Panc1 (cell line): ENCODE measurements at regions not wholly inside any gene's neighbourhood (a gene's known extent, or its start where the extent isn't known, plus 50 kb on each side); places are given as distances from the start of the nearest gene placed in this dataset.

Experiments
- ATAC-seq: fragments of 200-7000 bp; cut with Tn5 transposase; 2 replicates; pipeline ENCODE4 v1.9.1; 2020; ENCODE audit warnings: mild to moderate bottlenecking, moderate library complexity
- BruUV-seq: library from RNA; stranded (reverse); fragments of 400-500 nt; replicated peaks from 2 replicates; lab custom pipeline; 2021; lab: Mats Ljungman, UMichigan
- CTCF ChIA-PET: fragments of 300-600 bp; sonication (Branson Sonifier 250); formaldehyde crosslinking; loops from one replicate; lab custom pipeline; 2022; ENCODE audit warnings: antibody characterized with exemption; lab: Charles Lee
- POLR2A ChIA-PET: fragments of 300-600 bp; sonication (Branson Sonifier 250); formaldehyde crosslinking; loops from one replicate; lab custom pipeline; 2022; ENCODE audit warnings: antibody characterized with exemption; lab: Charles Lee
- DNase-seq: peaks from one replicate; pipeline ENCODE4 v3.0.0-alpha.2; 2010; ENCODE audit warnings: low read depth, low spot score
- H3K27ac ChIP-seq: 2 replicates; pipeline ENCODE4 v1.5.1; 2011; ENCODE audit warnings: mild to moderate bottlenecking, low read length, inconsistent platforms
- H3K27me3 ChIP-seq: fragments of 200-500 bp; sonication (Bioruptor generic); 2 replicates; pipeline ENCODE4 v1.6.0; 2014; ENCODE audit warnings: low read length, inconsistent platforms; ENCODE audit not compliant: control insufficient read depth, insufficient read depth
- H3K36me3 ChIP-seq: fragments of 200-500 bp; sonication (Bioruptor generic); 2 replicates; pipeline ENCODE4 v1.5.1; 2014; ENCODE audit warnings: inconsistent platforms, mild to moderate bottlenecking, low read length, moderate library complexity; ENCODE audit not compliant: control insufficient read depth, insufficient read depth
- H3K4me1 ChIP-seq: 2 replicates; pipeline ENCODE4 v1.5.1; 2011; ENCODE audit warnings: inconsistent platforms, mild to moderate bottlenecking, low read length, moderate library complexity; ENCODE audit not compliant: control insufficient read depth, insufficient read depth
- H3K4me3 ChIP-seq, 2 experiments: 2 replicates each; pipeline ENCODE4 v1.5.1; 2011 to 2012; ENCODE audit warnings: low read depth in 2 of 2, low read length in 2 of 2, mild to moderate bottlenecking in 2 of 2, inconsistent platforms in 1 of 2, moderate library complexity in 1 of 2
- H3K9me3 ChIP-seq: fragments of 200-500 bp; sonication (Bioruptor generic); 2 replicates; pipeline ENCODE4 v1.5.1; 2014; ENCODE audit warnings: low read depth, mild to moderate bottlenecking, inconsistent platforms, low read length, moderate library complexity; ENCODE audit not compliant: control insufficient read depth, insufficient read depth
- POLR2AphosphoS5 ChIP-seq: IDR thresholded peaks from 2 replicates; pipeline ENCODE4 v1.6.1; 2012; ENCODE audit warnings: mild to moderate bottlenecking, low read depth, low read length, moderate library complexity
- SIN3A ChIP-seq: IDR thresholded peaks from 2 replicates; pipeline ENCODE4 v1.6.1; 2012; ENCODE audit warnings: low read depth, mild to moderate bottlenecking, low read length, moderate library complexity, borderline replicate concordance; ENCODE audit not compliant: insufficient read depth
- TCF7L2 ChIP-seq: IDR thresholded peaks from 2 replicates; pipeline ENCODE4 v1.6.1; 2011; ENCODE audit warnings: mild to moderate bottlenecking, low read depth, low read length, inconsistent platforms
- in situ Hi-C: cut with HindIII; loops from 2 replicates; pipeline ENCODE4 v1.10.0; 2016; ENCODE audit warnings: low sequenced_read_pairs, low pct_unique_long_range_greater_than_20kb
- intact Hi-C: fragments of 100-400 bp; cut with micrococcal nuclease; formaldehyde crosslinking; loops from one replicate; pipeline ENCODE4 v1.10.0; 2022; ENCODE audit not compliant: unreplicated experiment
- TF ChIP-seq, protein P1 (sequence below): fragments of 450-650 bp; IDR thresholded peaks from 2 replicates; pipeline ENCODE4 v1.5.1; 2017; ENCODE audit warnings: mild to moderate bottlenecking
- TF ChIP-seq, protein P2 (sequence below), 2 experiments: IDR thresholded peaks; 2 replicates each; pipeline ENCODE4 v1.6.1; 2011 to 2012; ENCODE audit warnings: low read depth in 2 of 2, control low read depth in 1 of 2, low read length in 1 of 2, mild to moderate bottlenecking in 1 of 2, moderate library complexity in 1 of 2; ENCODE audit not compliant: insufficient read depth in 1 of 2

DNA sequence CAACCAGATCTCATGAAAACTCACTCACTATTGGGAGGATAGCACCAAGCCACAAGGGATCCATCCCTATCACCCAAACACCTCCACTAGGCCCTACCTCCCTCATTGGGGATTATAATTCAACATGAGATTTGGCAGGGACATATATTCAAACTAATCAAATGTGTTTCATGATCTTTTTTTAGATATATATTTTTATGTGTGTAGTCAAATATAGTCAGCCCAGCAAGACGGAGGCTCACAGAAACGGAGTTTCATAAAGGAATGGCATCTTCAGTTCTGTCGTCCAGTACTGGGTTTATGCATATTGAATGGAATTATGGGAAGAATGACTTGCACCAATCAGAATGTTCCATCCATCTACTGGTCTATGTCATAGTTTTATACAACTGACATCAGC, 343.3 kb upstream of the KAZN start:
- Histone ChIP-seq H3K27me3 (peaks cover 5% of the 10 kb centered on the region; the same call in 1 of the 2 replicates), H3K27ac (no peak overlapping the region), H3K36me3 (no peaks in the 10 kb centered on the region), H3K9me3 (no peaks in the 10 kb centered on the region), H3K4me3 (no peak overlapping the region), H3K4me1 (no peaks in the 10 kb centered on the region)
- POLR2A ChIA-PET, result no interaction called here
- in situ Hi-C loops (no loop called here), intact Hi-C loops (no loop called here)
- BruUV-seq, result no TSS peak
- ATAC-seq (no peak), DNase-seq (no peak)
- CTCF ChIA-PET, result no interaction called here
- no peak for TF ChIP-seq TCF7L2
- TF ChIP-seq, protein P1, sequence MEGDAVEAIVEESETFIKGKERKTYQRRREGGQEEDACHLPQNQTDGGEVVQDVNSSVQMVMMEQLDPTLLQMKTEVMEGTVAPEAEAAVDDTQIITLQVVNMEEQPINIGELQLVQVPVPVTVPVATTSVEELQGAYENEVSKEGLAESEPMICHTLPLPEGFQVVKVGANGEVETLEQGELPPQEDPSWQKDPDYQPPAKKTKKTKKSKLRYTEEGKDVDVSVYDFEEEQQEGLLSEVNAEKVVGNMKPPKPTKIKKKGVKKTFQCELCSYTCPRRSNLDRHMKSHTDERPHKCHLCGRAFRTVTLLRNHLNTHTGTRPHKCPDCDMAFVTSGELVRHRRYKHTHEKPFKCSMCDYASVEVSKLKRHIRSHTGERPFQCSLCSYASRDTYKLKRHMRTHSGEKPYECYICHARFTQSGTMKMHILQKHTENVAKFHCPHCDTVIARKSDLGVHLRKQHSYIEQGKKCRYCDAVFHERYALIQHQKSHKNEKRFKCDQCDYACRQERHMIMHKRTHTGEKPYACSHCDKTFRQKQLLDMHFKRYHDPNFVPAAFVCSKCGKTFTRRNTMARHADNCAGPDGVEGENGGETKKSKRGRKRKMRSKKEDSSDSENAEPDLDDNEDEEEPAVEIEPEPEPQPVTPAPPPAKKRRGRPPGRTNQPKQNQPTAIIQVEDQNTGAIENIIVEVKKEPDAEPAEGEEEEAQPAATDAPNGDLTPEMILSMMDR, result no peak

DNA sequence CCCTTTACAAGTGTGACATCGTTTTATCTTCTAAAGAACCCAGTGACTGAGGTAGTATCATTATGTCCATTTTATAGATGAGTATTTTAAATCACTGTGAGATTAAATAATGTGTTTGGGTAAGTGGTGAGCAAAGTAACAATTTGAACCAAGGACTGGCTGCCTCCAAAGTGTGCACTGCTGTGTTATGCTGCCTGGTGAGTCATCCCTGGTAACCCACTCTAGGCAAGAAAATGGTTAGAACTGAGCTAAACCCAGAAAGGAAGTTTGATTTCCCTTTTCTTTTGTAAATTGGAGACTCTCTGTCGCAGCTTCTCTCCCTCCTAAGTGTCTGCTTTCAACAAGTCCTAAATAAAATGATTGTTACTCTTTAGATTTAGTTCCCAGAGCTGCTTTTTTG, 342.8 kb upstream of the KAZN start:
- TF ChIP-seq, protein P2, sequence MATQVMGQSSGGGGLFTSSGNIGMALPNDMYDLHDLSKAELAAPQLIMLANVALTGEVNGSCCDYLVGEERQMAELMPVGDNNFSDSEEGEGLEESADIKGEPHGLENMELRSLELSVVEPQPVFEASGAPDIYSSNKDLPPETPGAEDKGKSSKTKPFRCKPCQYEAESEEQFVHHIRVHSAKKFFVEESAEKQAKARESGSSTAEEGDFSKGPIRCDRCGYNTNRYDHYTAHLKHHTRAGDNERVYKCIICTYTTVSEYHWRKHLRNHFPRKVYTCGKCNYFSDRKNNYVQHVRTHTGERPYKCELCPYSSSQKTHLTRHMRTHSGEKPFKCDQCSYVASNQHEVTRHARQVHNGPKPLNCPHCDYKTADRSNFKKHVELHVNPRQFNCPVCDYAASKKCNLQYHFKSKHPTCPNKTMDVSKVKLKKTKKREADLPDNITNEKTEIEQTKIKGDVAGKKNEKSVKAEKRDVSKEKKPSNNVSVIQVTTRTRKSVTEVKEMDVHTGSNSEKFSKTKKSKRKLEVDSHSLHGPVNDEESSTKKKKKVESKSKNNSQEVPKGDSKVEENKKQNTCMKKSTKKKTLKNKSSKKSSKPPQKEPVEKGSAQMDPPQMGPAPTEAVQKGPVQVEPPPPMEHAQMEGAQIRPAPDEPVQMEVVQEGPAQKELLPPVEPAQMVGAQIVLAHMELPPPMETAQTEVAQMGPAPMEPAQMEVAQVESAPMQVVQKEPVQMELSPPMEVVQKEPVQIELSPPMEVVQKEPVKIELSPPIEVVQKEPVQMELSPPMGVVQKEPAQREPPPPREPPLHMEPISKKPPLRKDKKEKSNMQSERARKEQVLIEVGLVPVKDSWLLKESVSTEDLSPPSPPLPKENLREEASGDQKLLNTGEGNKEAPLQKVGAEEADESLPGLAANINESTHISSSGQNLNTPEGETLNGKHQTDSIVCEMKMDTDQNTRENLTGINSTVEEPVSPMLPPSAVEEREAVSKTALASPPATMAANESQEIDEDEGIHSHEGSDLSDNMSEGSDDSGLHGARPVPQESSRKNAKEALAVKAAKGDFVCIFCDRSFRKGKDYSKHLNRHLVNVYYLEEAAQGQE (IDR thresholded peaks at IDR 0.05; ENCODE audit: insufficient read depth in 1 of 2, low read depth in 2 of 2, low read length in 1 of 2), result no peak
- no peak for TF ChIP-seq SIN3A
- TF ChIP-seq, protein P1, result no peak
- no peak for TF ChIP-seq POLR2AphosphoS5
- no peak for TF ChIP-seq TCF7L2
- peaks cover 5% of the 10 kb centered on the region; the same call in 1 of the 2 replicates for H3K27me3 ChIP-seq
- H3K4me3 ChIP-seq, result no peak overlapping the region
- no peak overlapping the region for H3K27ac ChIP-seq
- no peaks in the 10 kb centered on the region for H3K4me1 ChIP-seq
- BruUV-seq, result no TSS peak
- in situ Hi-C loops, result no loop called here
- intact Hi-C loops, result no loop called here
- no peak for ATAC-seq
- H3K36me3 ChIP-seq, result no peaks in the 10 kb centered on the region
- POLR2A ChIA-PET, result no interaction called here
- CTCF ChIA-PET, result no interaction called here
- no peak for DNase-seq
- H3K9me3 ChIP-seq, result no peaks in the 10 kb centered on the region
